GM12878 (cell line): ENCODE measurements at regions not wholly inside any gene's neighbourhood (a gene's known extent, or its start where the extent isn't known, plus 50 kb on each side); places are given as distances from the start of the nearest gene placed in this dataset.

Source experiments
- ATAC-seq: fragments of 200-7000 bp; cut with Tn5 transposase; 3 replicates; pipeline ENCODE4 v1.9.1; 2020; ENCODE audit warnings: mild to moderate bottlenecking, moderate library complexity
- BruUV-seq: library from RNA; stranded (reverse); fragments of 400-500 nt; replicated peaks from 2 replicates; lab custom pipeline; 2021; lab: Mats Ljungman, UMichigan
- CTCF ChIA-PET: fragments of 300-600 bp; sonication (Branson Sonifier 250); formaldehyde crosslinking; extraction: SDS; loops from one replicate; lab custom pipeline; 2021; ENCODE audit warnings: inconsistent platforms; lab: Yijun Ruan, JAX
- POLR2A ChIA-PET: fragments of 350-600 bp; formaldehyde crosslinking; extraction: SDS; loops from one replicate; lab custom pipeline; 2021; ENCODE audit warnings: inconsistent platforms; lab: Charles Lee
- RAD21 ChIA-PET: fragments of 300-600 bp; sonication (Branson Sonifier 250); formaldehyde crosslinking; loops from one replicate; lab custom pipeline; 2023; ENCODE audit warnings: antibody characterized with exemption; ENCODE audit not compliant: unreplicated experiment; lab: Charles Lee
- SMC1A ChIA-PET: fragments of 300-600 bp; sonication (Branson Sonifier 250); formaldehyde crosslinking; loops from one replicate; lab custom pipeline; 2023; ENCODE audit not compliant: unreplicated experiment, uncharacterized antibody; lab: Charles Lee
- DNase-seq: peaks from one replicate; pipeline ENCODE4 v3.0.0-alpha.2; 2011; ENCODE audit warnings: low read depth, low spot score
- FAIRE-seq: peaks from 3 replicates; lab custom pipeline; 2011; peaks lifted over from hg19 to GRCh38; lab: Jason Lieb, UNC
- H2AFZ ChIP-seq: 2 replicates; pipeline ENCODE4 v1.6.0; 2011; ENCODE audit warnings: low read depth, low read length, control low read depth; ENCODE audit not compliant: control insufficient read depth
- H3K27ac ChIP-seq: 2 replicates; pipeline ENCODE4 v1.5.1; 2011; ENCODE audit warnings: control low read depth; ENCODE audit not compliant: control insufficient read depth, insufficient read depth
- H3K27me3 ChIP-seq, 2 experiments: replicated peaks in 1 of 2; 2 replicates each; pipeline versions ENCODE4 v1.6.0 to v1.6.1; 2011; ENCODE audit warnings: low read length in 1 of 2; ENCODE audit not compliant: control insufficient read depth in 2 of 2, insufficient read depth in 2 of 2
- H3K36me3 ChIP-seq, 2 experiments: 2 replicates each; pipeline ENCODE4 v1.5.1; 2011; ENCODE audit warnings: low read length in 1 of 2; ENCODE audit not compliant: control insufficient read depth in 2 of 2, insufficient read depth in 2 of 2
- H3K4me1 ChIP-seq: 2 replicates; pipeline ENCODE4 v1.6.1; 2011; ENCODE audit warnings: mild to moderate bottlenecking, low read length, moderate library complexity, mixed read lengths; ENCODE audit not compliant: control insufficient read depth, insufficient read depth
- H3K4me2 ChIP-seq: 2 replicates; pipeline ENCODE4 v1.6.0; 2011; ENCODE audit warnings: control low read depth; ENCODE audit not compliant: control insufficient read depth, insufficient read depth
- H3K4me3 ChIP-seq: fragments of 200-600 bp; sonication (generic); 2 replicates; pipeline ENCODE4 v1.5.1; 2016
- H3K79me2 ChIP-seq: 2 replicates; pipeline ENCODE4 v1.6.0; 2011; ENCODE audit warnings: low read length; ENCODE audit not compliant: control insufficient read depth, insufficient read depth
- H3K9ac ChIP-seq: 2 replicates; pipeline ENCODE4 v1.8.0; 2011; ENCODE audit warnings: low read length, control low read depth, mixed read lengths; ENCODE audit not compliant: control insufficient read depth, insufficient read depth
- H3K9me3 ChIP-seq: replicated peaks from 3 replicates; pipeline ENCODE4 v1.5.1; 2011; ENCODE audit warnings: mild to moderate bottlenecking, low read length; ENCODE audit not compliant: control insufficient read depth, insufficient read depth
- H4K20me1 ChIP-seq: 2 replicates; pipeline ENCODE4 v1.6.0; 2011; ENCODE audit not compliant: control insufficient read depth, insufficient read depth
- CHD2 ChIP-seq: IDR thresholded peaks from 2 replicates; pipeline ENCODE4 v1.6.1; 2011; ENCODE audit warnings: low read depth, low read length, improper control_type of control experiment, borderline replicate concordance
- FOXM1 ChIP-seq: IDR thresholded peaks from 2 replicates; pipeline ENCODE4 v1.6.1; 2012; ENCODE audit warnings: low read depth, mild to moderate bottlenecking, inconsistent platforms, low read length, moderate library complexity
- GATAD2B ChIP-seq: fragments of 450-650 bp; conservative IDR thresholded peaks from 2 replicates; pipeline ENCODE4 v1.6.1; 2017; ENCODE audit warnings: low read depth, mild to moderate bottlenecking, moderate library complexity
- NFYB ChIP-seq: IDR thresholded peaks from 2 replicates; pipeline ENCODE4 v1.6.1; 2011; ENCODE audit warnings: low read depth, mild to moderate bottlenecking, low read length, improper control_type of control experiment, moderate library complexity; ENCODE audit not compliant: insufficient read depth
- PAX8 ChIP-seq: fragments of 450-650 bp; IDR thresholded peaks from 2 replicates; pipeline ENCODE4 v1.6.1; 2017; ENCODE audit warnings: mild to moderate bottlenecking, moderate library complexity
- RAD21 ChIP-seq: IDR thresholded peaks from 2 replicates; pipeline ENCODE4 v1.6.1; 2011; ENCODE audit warnings: mild to moderate bottlenecking, low read depth, low read length, moderate library complexity; ENCODE audit not compliant: insufficient read depth
- RB1 ChIP-seq: fragments of 450-650 bp; formaldehyde crosslinking; IDR thresholded peaks from 2 replicates; pipeline ENCODE4 v1.6.1; 2017; ENCODE audit warnings: mild to moderate bottlenecking, borderline replicate concordance
- SMARCA5 ChIP-seq: fragments of 450-650 bp; IDR thresholded peaks from 2 replicates; pipeline ENCODE4 v1.6.1; 2017; ENCODE audit warnings: mild to moderate bottlenecking
- SMC3 ChIP-seq: IDR thresholded peaks from 2 replicates; pipeline ENCODE4 v1.6.1; 2011; ENCODE audit warnings: low read length, improper control_type of control experiment, borderline replicate concordance
- WGBS: methylation state at CpG from one replicate; pipeline ENCODE4 v1.1.6; 2016; ENCODE audit warnings: low lambda C conversion rate; ENCODE audit not compliant: insufficient replicate concordance, insufficient coverage; ENCODE audit errors: missing lambda C conversion rate; 5-methylcytosine and 5-hydroxymethylcytosine counted together
- in situ Hi-C: fragments of 300-500 bp; cut with MboI; formaldehyde crosslinking; loops from 9 replicates; pipeline ENCODE4 v1.14.3; 2018; ENCODE audit warnings: mixed read lengths
- intact Hi-C: fragments of 100-400 bp; cut with micrococcal nuclease; formaldehyde crosslinking; loops from one replicate; pipeline ENCODE4 v1.14.2; 2022; ENCODE audit not compliant: unreplicated experiment
- TF ChIP-seq, protein P1 (sequence below), 3 experiments: IDR thresholded peaks in 2 of 3; conservative IDR thresholded peaks in 1 of 3; 2 replicates each; pipeline ENCODE4 v1.5.1; 2011; ENCODE audit warnings: low read depth in 3 of 3, low read length in 3 of 3, mild to moderate bottlenecking in 3 of 3, control low read depth in 2 of 3, moderate library complexity in 2 of 3, inconsistent platforms in 1 of 3, mixed read lengths in 1 of 3; ENCODE audit not compliant: control insufficient read depth in 2 of 3, insufficient read depth in 1 of 3; ENCODE audit errors: extremely low read depth in 1 of 3
- TF ChIP-seq, protein P2 (sequence below): fragments of 450-650 bp; IDR thresholded peaks from 2 replicates; pipeline ENCODE4 v1.6.1; 2017; ENCODE audit warnings: mild to moderate bottlenecking, low read depth, inconsistent platforms; ENCODE audit not compliant: poor library complexity, severe bottlenecking

DNA sequence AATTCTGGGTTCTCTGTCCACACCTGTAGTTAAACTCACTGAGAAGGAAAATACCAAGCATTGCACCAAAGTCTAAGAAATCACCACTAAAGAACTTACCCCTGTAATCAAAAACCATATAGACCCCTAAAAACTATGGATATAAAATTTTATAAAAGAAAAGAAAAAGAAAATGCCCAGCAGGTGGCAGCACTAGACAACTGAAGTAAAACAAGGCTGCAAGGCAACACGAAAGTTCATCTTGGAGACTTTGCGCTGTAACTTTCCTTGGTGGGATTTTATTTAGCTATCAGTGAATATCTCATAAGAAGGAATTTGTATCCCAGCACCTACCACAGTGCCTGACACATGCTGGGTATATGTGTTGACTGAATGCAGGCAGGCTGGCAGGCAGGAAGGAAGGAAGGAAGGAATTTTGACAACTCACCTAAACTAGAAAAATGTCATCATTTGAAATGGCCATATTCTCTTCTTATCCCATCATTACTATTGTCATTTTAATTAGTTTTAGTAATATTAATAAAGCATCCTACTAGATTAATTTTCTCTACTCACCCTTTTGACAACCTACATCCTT lies 68.2 kb upstream of the ETV6 start:
- 49% methylated on average over 2 of the region's 2 CpGs for WGBS
- no peak overlapping the region; the same call in 1 of the 2 replicates for H3K9ac ChIP-seq
- no peak overlapping the region for H3K4me3 ChIP-seq
- H3K27ac ChIP-seq: peak overlapping the region; percentile 48; the same call in 1 of the 2 replicates
- no peaks in the 10 kb centered on the region for H3K36me3 ChIP-seq
- TF ChIP-seq SMC3: peak; percentile 84; the same call in 1 of the 2 replicates
- 0 out of 2 replicates have a peak, but pooled peaks have one; percentile 22 for TF ChIP-seq RB1
- TF ChIP-seq, protein P1, sequence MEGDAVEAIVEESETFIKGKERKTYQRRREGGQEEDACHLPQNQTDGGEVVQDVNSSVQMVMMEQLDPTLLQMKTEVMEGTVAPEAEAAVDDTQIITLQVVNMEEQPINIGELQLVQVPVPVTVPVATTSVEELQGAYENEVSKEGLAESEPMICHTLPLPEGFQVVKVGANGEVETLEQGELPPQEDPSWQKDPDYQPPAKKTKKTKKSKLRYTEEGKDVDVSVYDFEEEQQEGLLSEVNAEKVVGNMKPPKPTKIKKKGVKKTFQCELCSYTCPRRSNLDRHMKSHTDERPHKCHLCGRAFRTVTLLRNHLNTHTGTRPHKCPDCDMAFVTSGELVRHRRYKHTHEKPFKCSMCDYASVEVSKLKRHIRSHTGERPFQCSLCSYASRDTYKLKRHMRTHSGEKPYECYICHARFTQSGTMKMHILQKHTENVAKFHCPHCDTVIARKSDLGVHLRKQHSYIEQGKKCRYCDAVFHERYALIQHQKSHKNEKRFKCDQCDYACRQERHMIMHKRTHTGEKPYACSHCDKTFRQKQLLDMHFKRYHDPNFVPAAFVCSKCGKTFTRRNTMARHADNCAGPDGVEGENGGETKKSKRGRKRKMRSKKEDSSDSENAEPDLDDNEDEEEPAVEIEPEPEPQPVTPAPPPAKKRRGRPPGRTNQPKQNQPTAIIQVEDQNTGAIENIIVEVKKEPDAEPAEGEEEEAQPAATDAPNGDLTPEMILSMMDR (IDR thresholded peaks at IDR 0.05 in 2 of 3, conservative IDR thresholded peaks at IDR 0.05 in 1 of 3; ENCODE audit: control insufficient read depth in 2 of 3, extremely low read depth in 1 of 3, insufficient read depth in 1 of 3, low read depth in 3 of 3, low read length in 3 of 3): peak; percentile 34 to 58 (median 37); a peak in 3 of 6 replicates
- no peak for TF ChIP-seq NFYB
- TF ChIP-seq SMARCA5: peak; percentile 18; the same call in 1 of the 2 replicates
- TF ChIP-seq RAD21: peak; percentile 91
- TF ChIP-seq GATAD2B: no peak
- TF ChIP-seq CHD2: no peak
- TF ChIP-seq PAX8: 0 out of 2 replicates have a peak, but pooled peaks have one; percentile 15
- TF ChIP-seq, protein P2, sequence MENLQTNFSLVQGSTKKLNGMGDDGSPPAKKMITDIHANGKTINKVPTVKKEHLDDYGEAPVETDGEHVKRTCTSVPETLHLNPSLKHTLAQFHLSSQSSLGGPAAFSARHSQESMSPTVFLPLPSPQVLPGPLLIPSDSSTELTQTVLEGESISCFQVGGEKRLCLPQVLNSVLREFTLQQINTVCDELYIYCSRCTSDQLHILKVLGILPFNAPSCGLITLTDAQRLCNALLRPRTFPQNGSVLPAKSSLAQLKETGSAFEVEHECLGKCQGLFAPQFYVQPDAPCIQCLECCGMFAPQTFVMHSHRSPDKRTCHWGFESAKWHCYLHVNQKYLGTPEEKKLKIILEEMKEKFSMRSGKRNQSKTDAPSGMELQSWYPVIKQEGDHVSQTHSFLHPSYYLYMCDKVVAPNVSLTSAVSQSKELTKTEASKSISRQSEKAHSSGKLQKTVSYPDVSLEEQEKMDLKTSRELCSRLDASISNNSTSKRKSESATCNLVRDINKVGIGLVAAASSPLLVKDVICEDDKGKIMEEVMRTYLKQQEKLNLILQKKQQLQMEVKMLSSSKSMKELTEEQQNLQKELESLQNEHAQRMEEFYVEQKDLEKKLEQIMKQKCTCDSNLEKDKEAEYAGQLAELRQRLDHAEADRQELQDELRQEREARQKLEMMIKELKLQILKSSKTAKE: peak; percentile 24
- peak; percentile 37; the same call in 1 of the 2 replicates for TF ChIP-seq FOXM1
- intact Hi-C loops (loop anchor here (2.0 to 5.0 kb wide), 3 partner anchors 150 to 754 kb away; no protein-coding TSS in a partner anchor), in situ Hi-C loops (loop anchor here (5.0 to 10.0 kb wide), 2 partner anchors 451 to 744 kb away; no protein-coding TSS in a partner anchor)
- RAD21 ChIA-PET: interaction anchor here (0.7 to 7.9 kb wide), 29 partner anchors 11 to 755 kb away, joined by 3 to 322 read pairs (median 6); partner anchors contain the start of genes BCL2L14 and ETV6
- H3K27me3 ChIP-seq: no peaks in the 10 kb centered on the region
- BruUV-seq: no TSS peak
- SMC1A ChIA-PET: interaction anchor here (0.6 to 11.5 kb wide), 32 partner anchors 9 to 752 kb away, joined by 3 to 225 read pairs (median 10); no protein-coding TSS in a partner anchor
- CTCF ChIA-PET: interaction anchor here (0.6 to 10.6 kb wide), 37 partner anchors 12 to 1218 kb away, joined by 3 to 278 read pairs (median 4); partner anchors contain the start of gene BCL2L14
- POLR2A ChIA-PET: interaction anchor here (0.5 to 0.7 kb wide), 2 partner anchors 178 to 1145 kb away, joined by 3 to 4 read pairs; no protein-coding TSS in a partner anchor
- peaks cover 38% of the 10 kb centered on the region for H3K4me1 ChIP-seq
- DNase-seq (no peak), FAIRE-seq (peak; percentile 7), ATAC-seq (no peak)
- H3K9me3 ChIP-seq: peaks cover 4% of the 10 kb centered on the region; the same call in 2 of the 3 replicates
- no peak overlapping the region for H3K4me2 ChIP-seq
- peak overlapping the region; percentile 72; the same call in 1 of the 2 replicates for H2AFZ ChIP-seq
- no peaks in the 10 kb centered on the region; the same call in none of the 2 replicates for H3K79me2 ChIP-seq
- H4K20me1 ChIP-seq: no peaks in the 10 kb centered on the region
